C4-2B (cell line): ENCODE measurements at regions not wholly inside any gene's neighbourhood (a gene's known extent, or its start where the extent isn't known, plus 50 kb on each side); places are given as distances from the start of the nearest gene placed in this dataset.

Source experiments
- ZFX ChIP-seq: fragments of 450-650 bp; IDR thresholded peaks from 2 replicates; pipeline ENCODE4 v1.6.1; 2017
- TF ChIP-seq, protein P1 (sequence below): fragments of 450-650 bp; conservative IDR thresholded peaks from 2 replicates; pipeline ENCODE4 v1.5.1; 2017; ENCODE audit warnings: mild to moderate bottlenecking

DNA sequence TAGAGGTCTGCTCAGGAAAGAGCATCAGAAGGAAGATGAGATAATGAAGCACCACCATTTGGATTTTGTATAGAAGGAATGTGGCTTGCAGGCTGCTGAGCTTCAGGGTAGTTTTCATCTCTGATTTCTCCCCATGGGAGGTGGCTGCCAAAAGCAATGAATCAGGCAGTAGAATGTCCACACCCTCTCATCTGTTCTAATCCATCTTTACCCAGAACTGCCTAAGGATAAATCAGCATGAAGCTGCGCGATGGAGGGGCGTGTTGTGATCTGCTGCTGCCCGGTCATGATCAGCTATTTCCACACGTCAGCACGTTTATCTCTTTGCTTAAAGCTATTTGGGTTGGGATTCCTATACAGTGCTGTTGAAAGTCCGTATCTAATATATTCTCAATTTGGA is 295.4 kb downstream of the FOXA2 start:
- TF ChIP-seq, protein P1, sequence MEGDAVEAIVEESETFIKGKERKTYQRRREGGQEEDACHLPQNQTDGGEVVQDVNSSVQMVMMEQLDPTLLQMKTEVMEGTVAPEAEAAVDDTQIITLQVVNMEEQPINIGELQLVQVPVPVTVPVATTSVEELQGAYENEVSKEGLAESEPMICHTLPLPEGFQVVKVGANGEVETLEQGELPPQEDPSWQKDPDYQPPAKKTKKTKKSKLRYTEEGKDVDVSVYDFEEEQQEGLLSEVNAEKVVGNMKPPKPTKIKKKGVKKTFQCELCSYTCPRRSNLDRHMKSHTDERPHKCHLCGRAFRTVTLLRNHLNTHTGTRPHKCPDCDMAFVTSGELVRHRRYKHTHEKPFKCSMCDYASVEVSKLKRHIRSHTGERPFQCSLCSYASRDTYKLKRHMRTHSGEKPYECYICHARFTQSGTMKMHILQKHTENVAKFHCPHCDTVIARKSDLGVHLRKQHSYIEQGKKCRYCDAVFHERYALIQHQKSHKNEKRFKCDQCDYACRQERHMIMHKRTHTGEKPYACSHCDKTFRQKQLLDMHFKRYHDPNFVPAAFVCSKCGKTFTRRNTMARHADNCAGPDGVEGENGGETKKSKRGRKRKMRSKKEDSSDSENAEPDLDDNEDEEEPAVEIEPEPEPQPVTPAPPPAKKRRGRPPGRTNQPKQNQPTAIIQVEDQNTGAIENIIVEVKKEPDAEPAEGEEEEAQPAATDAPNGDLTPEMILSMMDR: no peak
- TF ChIP-seq ZFX: no peak
